GM21723 (cell line): ENCODE measurements at regions not wholly inside any gene's neighbourhood (a gene's known extent, or its start where the extent isn't known, plus 50 kb on each side); places are given as distances from the start of the nearest gene placed in this dataset.
A peak's percentile ranks its signal among the peaks of the same experiment; 100 is the strongest.
"Not testable (repeated sequence)": the region's sequence is repeated elsewhere in the genome, so short reads cannot be mapped to it uniquely, and the experiment has no call there.

ENCODE experiments used
- ATAC-seq: cut with Tn5 transposase; IDR thresholded peaks from one replicate; pipeline ENCODE4 v1.9.1; 2021; ENCODE audit warnings: mild to moderate bottlenecking, moderate library complexity; ENCODE audit not compliant: unreplicated experiment

- no peak for ATAC-seq
Measured at GRCh38 chr2:208607694-208608093, 201.1 kb downstream of the PTH2R start.

GRCh38 chr2:208608122-208608835, 201.7 kb downstream of the PTH2R start:
- no peak for ATAC-seq

DNA sequence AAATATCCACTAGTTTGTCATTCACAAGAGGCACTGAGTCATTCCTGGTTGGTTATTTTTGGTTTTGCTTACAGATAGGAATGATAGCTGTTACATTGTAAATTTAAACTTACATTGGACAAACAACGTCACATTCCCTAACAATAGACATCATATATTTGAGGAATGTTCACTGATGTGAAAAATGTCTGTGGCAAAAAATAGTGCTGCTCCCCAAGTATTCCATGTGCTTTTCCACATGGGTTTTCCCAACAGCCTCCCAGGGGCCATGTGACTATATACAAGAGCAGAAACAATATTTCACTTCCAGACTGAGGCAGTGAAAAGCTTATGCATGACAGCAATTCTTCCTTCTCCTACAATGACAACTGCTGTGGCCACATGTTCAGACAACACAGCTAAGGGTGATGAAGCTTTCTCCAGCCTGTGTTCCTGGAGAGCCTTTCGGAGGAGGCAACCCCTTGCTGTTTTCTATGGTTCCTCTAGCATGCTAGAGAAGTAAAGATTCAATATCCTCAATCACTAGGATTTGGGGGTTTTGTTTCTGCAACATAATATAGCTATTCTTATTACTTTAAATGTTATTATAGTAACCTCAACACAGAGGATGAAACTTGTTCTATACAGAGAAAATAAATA, 202.7 kb downstream of the PTH2R start:
- ATAC-seq = no peak

DNA sequence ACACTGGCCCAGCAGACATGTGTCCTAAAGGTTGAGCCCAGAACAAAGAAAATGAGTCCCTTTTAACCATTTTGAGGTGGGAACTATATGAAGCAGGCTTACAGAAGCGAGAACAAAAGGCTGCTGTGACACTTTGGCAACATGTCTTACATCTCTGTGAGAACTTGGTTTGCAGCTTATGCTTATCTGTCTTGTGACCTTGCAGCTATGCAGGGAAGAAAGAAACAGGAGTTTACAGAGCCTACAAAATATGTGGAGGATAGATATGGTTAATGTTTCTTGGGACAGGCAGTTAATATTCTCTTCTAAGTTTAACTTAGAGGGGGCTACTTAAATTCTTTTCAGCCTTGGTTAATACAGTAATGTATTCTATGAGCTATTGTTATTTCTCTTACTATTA, 209.1 kb downstream of the PTH2R start:
- not testable (repeated sequence) for ATAC-seq

DNA sequence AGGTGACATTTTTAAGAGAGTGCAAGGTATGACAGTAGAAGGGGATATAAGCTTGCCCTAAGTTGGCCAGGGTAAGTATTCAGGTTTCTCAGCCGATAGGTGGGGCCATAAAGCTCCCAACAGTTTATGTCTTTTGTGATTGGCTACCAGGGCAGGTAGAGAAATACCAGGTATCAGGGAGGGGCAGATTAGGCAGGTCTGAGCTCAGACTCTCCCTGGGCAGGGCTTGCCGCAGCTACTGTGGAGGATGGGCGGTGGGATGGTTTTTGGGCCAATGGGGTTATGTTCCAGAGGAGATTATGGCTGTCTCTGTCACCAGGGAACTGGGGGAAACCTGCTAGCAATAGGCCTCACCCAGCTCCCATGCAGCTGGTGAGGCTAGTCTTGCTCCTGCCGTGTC, 211.6 kb downstream of the PTH2R start:
- ATAC-seq = no peak

- no peak for ATAC-seq
Measured at GRCh38 chr2:208619993-208620392, 213.4 kb downstream of the PTH2R start.

DNA sequence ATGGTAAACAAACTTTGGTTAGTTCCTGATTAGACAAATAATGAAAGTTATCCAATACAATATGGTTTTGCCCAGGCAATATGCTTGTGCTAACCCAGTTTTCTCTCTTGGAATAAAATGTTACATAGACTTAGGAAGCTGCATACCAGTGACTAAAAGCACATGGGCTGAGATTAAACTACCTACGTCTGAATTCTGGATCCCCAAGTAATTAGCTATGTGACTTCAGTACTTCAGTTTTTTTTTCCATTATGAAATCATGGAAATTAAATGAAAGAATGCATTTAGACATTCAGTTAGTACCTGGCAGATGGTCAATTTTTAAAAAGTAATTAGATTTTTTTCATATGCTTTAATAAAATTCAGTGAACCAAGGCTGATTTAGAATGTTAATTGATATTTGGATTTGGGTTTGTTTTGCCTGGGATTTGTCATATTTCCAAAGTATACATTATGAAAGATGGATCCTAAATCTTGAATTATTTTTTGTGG, 213.9 kb downstream of the PTH2R start:
- no peak for ATAC-seq

DNA sequence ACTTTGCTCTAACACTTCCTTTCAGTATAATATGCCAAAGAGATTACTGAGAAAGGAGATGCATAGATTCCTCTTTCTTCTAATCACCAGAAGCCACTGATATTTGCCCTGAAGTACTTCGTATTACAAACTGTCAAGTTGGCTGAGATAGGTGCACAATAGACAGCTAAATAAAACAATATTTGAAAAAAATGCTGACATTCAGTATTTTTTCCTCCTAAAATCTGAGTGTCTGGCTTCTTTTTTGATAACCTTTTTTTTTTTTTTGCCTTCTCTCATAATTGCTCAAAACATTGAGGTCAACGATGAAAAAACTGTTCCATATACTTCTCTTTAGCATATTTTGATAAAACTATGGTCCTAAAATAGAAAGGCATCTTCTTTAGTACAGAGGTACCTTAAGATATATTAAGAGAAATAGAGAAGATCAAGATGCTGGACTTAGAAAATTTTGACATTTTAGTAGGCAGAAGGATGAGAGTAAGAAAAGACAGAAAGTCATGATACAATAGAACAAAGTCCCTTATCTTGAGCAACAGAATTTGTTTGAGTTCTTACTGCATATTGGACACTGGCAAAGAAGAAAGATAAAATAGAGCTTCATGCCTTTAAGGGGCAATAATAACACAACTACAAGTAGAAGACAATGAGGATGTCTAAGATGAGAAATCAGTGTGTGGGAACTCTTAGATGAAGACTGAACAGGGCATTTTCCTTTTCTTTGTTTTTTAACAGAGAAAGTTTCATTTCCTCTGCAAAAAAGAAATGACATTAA, 220.7 kb downstream of the PTH2R start:
- no peak for ATAC-seq

GRCh38 chr2:208627916-208628315, 221.3 kb downstream of the PTH2R start:
- ATAC-seq = no peak

DNA sequence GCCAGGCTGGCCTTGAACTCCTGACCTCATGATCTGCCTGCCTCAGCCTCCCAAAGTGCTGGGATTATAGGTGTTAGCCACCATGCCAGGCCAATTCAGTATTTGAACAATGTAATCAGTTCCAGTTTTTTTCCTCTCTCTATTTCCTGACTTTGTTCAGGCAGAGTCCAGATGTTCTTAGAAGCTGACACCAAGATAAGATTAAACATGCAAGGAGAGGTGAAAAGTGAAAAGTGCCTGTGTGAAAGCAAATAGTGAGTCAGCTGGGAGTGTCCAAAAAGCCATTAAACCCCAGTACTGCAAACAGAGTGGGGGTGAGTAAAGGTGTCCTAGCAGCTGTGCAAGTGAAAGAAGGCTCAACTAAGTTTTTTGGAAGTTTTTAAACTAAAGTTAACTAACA, 231.5 kb downstream of the PTH2R start:
- ATAC-seq = peak; percentile 65

- no peak for ATAC-seq
Measured at GRCh38 chr2:208642125-208642779, 235.7 kb downstream of the PTH2R start.

GRCh38 chr2:208643145-208643544, 236.6 kb downstream of the PTH2R start:
- no peak for ATAC-seq

- peak; percentile 60 for ATAC-seq
Measured at GRCh38 chr2:208645226-208645625, 238.6 kb downstream of the PTH2R start.

DNA sequence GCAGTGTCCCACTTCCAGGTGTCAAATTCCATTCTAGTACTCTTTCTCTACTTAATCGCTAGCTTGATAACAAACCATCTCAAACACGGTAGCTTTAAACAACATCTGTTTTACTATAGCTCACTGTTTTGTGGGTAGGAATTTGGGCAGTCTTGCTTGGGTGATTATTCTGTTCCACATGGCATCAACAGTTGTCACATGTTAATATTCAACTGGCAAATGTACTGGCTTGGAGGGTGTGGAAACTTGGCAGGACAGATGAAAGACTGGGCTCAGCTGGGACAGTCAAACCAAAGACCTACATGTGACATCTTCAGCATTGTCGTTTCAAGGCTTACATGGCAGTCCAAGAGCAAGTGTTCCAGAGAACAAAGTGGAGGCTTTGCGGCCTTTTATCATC, 241.8 kb downstream of the PTH2R start:
- no peak for ATAC-seq

- ATAC-seq = no peak
Measured at GRCh38 chr2:208653383-208653782, 246.8 kb downstream of the PTH2R start.

DNA sequence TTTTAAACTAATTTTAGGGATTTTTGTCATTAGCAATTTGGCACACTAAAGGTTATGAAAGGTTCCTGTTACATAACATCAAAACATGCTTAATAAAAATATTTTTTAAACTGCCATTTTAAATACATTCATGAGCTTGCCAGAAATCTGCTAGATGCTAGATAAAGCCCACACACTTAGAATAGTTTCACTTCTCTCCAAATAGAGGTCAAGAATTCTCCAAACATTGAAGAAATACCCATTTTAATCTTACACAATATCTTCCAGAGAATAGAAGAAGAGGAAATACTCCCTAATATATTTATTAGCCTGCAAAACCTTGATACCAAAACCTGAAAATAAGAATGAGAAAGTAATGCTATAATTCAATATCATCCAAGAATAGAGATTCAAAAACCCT, 247.5 kb downstream of the PTH2R start:
- ATAC-seq = no peak

GRCh38 chr2:208657468-208657867, 250.9 kb downstream of the PTH2R start:
- ATAC-seq = no peak

- no peak for ATAC-seq
Measured at GRCh38 chr2:208669394-208669793, 262.8 kb downstream of the PTH2R start.

DNA sequence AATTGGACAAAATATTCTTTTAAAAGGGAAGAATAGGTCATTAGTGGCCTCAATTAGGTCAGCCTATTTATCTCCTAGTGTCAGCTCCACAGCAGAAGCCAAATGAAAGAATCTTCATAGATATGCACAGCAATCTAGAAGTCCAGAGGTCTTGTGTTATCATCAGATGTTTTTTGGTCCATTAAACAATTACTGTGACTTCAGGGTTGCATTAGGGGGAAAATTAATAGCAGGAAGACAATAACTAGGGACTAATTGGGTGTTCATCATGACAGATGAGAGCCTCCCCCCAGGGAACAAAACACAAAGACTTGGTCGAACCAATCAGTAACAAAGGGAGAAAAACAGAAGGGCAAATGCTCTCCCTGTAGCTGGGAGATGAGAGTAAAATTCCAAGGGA, 264.7 kb downstream of the PTH2R start:
- ATAC-seq = no peak

GRCh38 chr2:208671886-208672680, 265.5 kb downstream of the PTH2R start:
- no peak for ATAC-seq
